Esophagus muscularis mucosa (tissue), 4 donors: ENCODE measurements at regions not wholly inside any gene's neighbourhood (a gene's known extent, or its start where the extent isn't known, plus 50 kb on each side); places are given as distances from the start of the nearest gene placed in this dataset.

ENCODE experiments used
- EP300 ChIP-seq: sonication (generic); formaldehyde crosslinking; IDR thresholded peaks from one replicate; pipeline ENCODE4 v1.6.1; 2017; ENCODE audit warnings: antibody characterized with exemption
- POLR2A ChIP-seq: fragments of 450-650 bp; IDR thresholded peaks from one replicate; pipeline ENCODE4 v1.6.1; 2017; ENCODE audit warnings: antibody characterized with exemption, moderate library complexity, mild to moderate bottlenecking, low read depth
- POLR2AphosphoS5 ChIP-seq, 2 donors: sonication (generic); formaldehyde crosslinking; IDR thresholded peaks; one replicate each; pipeline ENCODE4 v1.6.1; 2017; ENCODE audit warnings: antibody characterized with exemption in 2 of 2
- TF ChIP-seq, protein P1 (sequence below), 3 experiments: fragments of 200-600 bp in 2 of 3; fragments of 450-650 bp in 1 of 3; sonication (generic) in 2 of 3; IDR thresholded peaks; one replicate each; pipeline ENCODE4 v1.5.1; 2017 to 2019; ENCODE audit warnings: antibody characterized with exemption in 3 of 3, mild to moderate bottlenecking in 2 of 3, moderate library complexity in 1 of 3

DNA sequence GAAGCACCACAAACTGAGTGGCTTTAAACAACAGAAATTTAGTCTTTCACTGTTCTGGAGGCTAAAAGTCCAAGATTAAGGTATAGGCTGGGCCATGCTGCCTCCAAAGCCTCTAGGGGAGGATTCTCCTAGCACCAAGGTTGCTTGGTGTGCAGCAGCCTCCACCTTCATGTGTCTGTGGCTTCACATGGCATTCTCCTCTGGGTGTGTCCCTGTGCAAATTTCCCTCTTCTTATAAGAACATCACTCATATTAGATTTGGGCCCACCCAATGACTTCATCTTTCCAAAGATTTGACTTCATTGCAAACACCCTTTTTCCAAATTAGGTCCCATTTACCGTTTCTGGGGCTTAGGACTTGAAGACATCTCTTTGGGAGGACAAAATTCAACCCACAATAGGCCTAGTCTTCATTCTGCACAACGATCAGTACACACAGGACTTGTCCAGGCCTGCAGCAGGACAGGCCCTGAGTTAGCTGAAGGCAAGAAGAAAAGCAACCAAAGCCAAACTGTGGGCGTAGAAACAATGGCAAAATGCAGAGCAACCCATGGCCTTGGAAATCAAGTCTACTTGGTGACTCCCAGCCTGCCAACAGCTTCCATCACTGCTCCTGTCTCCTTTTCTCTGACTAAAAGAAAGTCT lies 521.2 kb upstream of the NBEA start:
- TF ChIP-seq, protein P1, sequence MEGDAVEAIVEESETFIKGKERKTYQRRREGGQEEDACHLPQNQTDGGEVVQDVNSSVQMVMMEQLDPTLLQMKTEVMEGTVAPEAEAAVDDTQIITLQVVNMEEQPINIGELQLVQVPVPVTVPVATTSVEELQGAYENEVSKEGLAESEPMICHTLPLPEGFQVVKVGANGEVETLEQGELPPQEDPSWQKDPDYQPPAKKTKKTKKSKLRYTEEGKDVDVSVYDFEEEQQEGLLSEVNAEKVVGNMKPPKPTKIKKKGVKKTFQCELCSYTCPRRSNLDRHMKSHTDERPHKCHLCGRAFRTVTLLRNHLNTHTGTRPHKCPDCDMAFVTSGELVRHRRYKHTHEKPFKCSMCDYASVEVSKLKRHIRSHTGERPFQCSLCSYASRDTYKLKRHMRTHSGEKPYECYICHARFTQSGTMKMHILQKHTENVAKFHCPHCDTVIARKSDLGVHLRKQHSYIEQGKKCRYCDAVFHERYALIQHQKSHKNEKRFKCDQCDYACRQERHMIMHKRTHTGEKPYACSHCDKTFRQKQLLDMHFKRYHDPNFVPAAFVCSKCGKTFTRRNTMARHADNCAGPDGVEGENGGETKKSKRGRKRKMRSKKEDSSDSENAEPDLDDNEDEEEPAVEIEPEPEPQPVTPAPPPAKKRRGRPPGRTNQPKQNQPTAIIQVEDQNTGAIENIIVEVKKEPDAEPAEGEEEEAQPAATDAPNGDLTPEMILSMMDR (IDR thresholded peaks at IDR 0.05): no peak
- TF ChIP-seq EP300: no peak
- TF ChIP-seq POLR2AphosphoS5 (IDR thresholded peaks at IDR 0.05): no peak
- no peak for TF ChIP-seq POLR2A
